GM18870 (cell line): ENCODE measurements at regions not wholly inside any gene's neighbourhood (a gene's known extent, or its start where the extent isn't known, plus 50 kb on each side); places are given as distances from the start of the nearest gene placed in this dataset.

Source experiments
- ATAC-seq: cut with Tn5 transposase; IDR thresholded peaks from one replicate; pipeline ENCODE4 v1.9.1; 2021; ENCODE audit warnings: moderate library complexity; ENCODE audit not compliant: unreplicated experiment

GRCh38 chr12:28601570-28602058 is 411.4 kb downstream of the CCDC91 start:
- no peak for ATAC-seq

- no peak for ATAC-seq
These were observed 412.5 kb downstream of the CCDC91 start for GRCh38 chr12:28602786-28603185.

GRCh38 chr12:28603239-28603638 is 413.0 kb downstream of the CCDC91 start:
- no peak for ATAC-seq

- no peak for ATAC-seq
These were observed 413.5 kb downstream of the CCDC91 start for GRCh38 chr12:28603801-28604200.

- ATAC-seq = no peak
These were observed 414.0 kb downstream of the CCDC91 start for GRCh38 chr12:28604240-28604639.

- no peak for ATAC-seq
These were observed 416.8 kb downstream of the CCDC91 start for GRCh38 chr12:28606967-28607557.

GRCh38 chr12:28610401-28611114 is 420.3 kb downstream of the CCDC91 start:
- no peak for ATAC-seq

GRCh38 chr12:28611115-28611435 is 420.8 kb downstream of the CCDC91 start:
- ATAC-seq = no peak

GRCh38 chr12:28611449-28611848 is 421.2 kb downstream of the CCDC91 start:
- no peak for ATAC-seq

GRCh38 chr12:28618171-28618570 is 427.9 kb downstream of the CCDC91 start:
- ATAC-seq = no peak

GRCh38 chr12:28618772-28619171 is 428.5 kb downstream of the CCDC91 start:
- no peak for ATAC-seq

GRCh38 chr12:28620281-28620680 is 430.0 kb downstream of the CCDC91 start:
- ATAC-seq = no peak

GRCh38 chr12:28622406-28622805 is 432.1 kb downstream of the CCDC91 start:
- ATAC-seq = no peak

- no peak for ATAC-seq
These were observed 436.2 kb downstream of the CCDC91 start for GRCh38 chr12:28626504-28626903.

GRCh38 chr12:28629691-28630090 is 439.4 kb downstream of the CCDC91 start:
- no peak for ATAC-seq

GRCh38 chr12:28631831-28632230 is 441.6 kb downstream of the CCDC91 start:
- ATAC-seq = no peak

- ATAC-seq = no peak
These were observed 450.3 kb downstream of the CCDC91 start for GRCh38 chr12:28640519-28640918.

GRCh38 chr12:28645436-28645835 is 455.2 kb downstream of the CCDC91 start:
- ATAC-seq = no peak

GRCh38 chr12:28645891-28646290 is 455.6 kb downstream of the CCDC91 start:
- no peak for ATAC-seq

GRCh38 chr12:28650906-28651305 is 460.6 kb downstream of the CCDC91 start:
- ATAC-seq = no peak

- no peak for ATAC-seq
These were observed 462.0 kb downstream of the CCDC91 start for GRCh38 chr12:28652239-28652638.

GRCh38 chr12:28681980-28682379 is 467.1 kb upstream of the FAR2 start:
- ATAC-seq = no peak

- ATAC-seq = no peak
These were observed 465.7 kb upstream of the FAR2 start for GRCh38 chr12:28683366-28683765.
